NCI-H2081 (cell line): ENCODE measurements at regions not wholly inside any gene's neighbourhood (a gene's known extent, or its start where the extent isn't known, plus 50 kb on each side); places are given as distances from the start of the nearest gene placed in this dataset.
"Not testable (repeated sequence)": the region's sequence is repeated elsewhere in the genome, so short reads cannot be mapped to it uniquely, and the experiment has no call there.

ENCODE experiments used
- DNase-seq, 2 experiments: peaks; one replicate each; lab custom pipeline; 2025; lab: John Stamatoyannopoulos, UW

DNA sequence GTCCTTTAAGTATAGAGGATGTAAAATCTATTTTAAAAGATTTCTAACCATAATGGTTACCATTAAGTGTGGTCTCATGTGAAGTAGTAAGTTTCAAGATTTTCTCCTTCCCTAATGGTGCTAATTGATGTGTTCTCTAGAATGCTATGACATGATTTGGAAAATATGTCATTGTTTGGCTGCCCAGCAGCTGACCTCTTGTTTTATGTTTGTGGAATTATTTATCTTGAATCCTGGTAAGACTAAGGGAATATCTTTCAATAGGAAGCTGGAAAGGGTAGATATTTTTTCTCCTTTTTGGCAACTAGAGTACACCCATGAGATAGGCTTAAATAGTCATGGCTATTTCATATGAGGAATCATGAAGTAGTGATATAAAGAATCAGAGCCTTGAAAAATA, 139.8 kb upstream of the CHODL start:
- DNase-seq = no peak

DNA sequence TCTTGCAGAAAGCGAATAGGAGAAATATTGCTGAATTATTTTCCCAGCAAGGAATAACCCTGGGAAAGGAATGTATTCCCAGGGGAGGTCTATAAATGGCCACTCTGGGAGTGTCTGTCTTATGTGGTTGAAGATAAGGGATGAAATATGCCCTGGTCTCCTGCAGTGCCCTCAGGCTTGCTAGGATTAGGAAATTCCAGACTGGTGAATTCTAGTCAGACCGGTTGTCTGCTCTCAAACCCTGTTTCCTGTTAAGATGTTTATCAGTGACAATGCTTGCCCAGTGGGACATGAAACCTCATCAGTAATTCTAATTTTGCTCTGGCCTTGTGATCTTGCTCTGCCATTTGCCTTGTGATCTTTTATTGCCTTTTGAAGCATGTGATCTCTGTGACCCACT, 148.2 kb upstream of the CHODL start:
- not testable (repeated sequence) for DNase-seq

DNA sequence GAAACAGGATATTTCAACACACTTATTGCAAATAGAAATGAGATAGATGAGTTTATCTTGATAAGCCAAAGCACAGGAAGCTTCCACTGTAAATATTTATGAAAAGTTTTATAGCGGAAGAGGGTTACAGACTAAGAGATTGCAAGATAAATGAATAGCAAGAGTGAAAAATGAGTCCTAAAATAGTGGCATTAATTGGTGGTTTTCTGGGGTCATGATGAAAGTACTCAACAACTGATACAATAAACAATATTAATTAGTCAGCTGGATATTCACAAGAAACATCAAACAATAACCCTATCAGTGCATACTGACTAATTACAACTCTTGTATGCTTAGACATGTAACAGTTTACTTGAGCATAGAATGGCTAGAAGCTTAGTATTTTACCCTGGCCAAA, 154.8 kb upstream of the CHODL start:
- DNase-seq = no peak

DNA sequence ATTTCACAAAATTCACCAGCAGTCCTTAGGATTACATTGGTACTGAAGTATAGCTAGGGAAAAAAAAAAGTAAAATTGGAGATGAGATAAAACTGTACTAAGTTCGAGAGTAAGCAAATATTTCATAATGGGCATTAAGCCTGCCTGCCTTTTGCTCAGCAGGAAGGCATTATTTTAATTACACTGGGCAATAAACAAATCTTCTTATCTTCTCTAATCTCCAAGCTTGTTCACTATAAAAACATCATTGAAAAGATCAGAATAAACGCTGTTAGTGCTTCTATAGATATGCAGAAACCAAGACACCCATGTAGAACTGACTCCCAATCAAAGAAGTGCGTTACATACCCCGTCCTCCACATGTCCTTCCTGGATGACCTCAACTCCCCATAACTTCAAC, 174.2 kb upstream of the CHODL start:
- no peak for DNase-seq

DNA sequence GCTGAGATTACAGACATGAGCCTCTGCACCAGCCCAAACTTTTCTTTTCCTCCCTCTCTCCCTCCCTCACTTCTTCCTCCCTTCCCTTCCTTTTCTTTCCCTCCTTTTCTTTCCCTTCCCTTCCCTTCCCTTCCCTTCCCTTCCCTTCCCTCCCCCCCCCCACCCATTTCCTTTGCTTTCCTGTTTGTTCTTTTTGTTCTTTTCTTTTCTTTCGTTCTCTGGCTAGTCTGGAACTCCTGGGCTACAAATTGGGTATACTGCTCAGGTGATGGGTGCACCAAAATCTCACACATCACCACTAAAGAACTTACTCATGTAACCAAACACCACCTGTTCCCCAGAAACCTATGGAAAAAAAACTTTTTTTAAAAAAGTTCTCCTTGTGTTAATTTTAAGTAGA, 174.8 kb upstream of the CHODL start:
- DNase-seq = no peak

DNA sequence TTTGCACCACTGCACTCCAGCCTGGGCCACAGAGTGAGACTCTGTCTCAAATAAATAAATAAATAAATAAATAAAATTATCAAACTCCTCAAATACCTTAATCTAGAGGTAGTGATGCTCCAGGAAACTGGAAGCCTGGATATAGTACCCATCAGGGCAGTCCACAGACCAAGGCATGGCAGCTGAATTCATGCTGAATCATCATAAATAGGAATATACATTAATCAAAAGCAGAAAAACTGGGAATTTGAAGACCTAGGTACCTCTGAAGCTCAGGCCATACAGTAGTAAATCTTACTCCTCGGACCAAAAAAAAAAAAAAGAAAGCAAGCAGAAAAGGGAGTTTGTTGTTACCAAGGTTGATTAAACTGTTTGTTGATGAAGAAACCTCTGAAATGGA, 184.2 kb upstream of the CHODL start:
- DNase-seq = no peak

DNA sequence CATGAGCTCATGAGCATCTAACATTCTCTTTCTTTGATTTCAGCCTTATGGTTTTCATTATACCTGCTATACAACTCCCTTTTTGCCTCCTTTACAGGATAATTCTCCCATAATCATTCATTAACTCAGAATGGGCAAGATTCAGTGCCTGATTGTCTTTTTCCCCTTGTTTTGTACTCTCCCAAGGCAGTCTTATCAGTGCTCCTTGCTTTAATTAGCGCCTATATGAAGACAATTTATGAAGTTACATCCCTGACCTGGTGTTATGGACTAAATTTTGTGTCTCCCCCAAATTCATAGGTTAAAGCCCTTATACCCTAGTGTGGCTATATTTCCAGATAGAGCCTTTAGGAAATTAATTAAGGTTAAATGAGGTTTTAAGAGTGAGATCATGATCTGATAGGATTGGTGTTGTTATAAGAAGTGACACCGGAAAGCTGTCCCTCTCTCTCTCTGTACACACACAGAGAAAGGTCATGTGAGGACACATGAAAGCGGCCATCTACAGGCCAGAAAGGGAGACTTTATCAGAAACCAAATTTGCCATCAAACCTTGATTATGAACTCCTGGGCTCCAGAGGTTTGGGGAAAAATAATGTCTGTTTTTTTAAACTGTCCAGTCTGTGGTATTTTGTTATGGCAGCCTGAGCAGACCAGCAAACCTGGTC, 185.8 kb upstream of the CHODL start:
- no peak for DNase-seq

DNA sequence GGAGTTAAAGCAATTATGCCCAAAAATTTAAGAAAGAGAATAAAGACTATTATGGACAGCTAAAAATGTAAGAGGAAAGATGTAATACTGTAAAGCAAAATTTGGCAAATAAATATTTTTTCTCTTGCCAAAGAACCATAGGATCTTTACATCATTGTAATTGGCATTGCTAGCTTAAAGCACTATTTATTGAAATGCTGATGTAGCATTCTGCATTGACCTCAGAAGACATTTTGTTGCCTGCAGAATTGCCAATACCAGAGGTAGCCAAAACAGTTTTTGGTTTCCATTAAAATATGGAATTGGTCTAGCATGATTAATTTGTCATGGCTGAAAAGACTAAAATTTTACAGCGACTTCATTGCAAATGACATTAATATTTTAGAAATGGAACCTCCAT, 191.5 kb upstream of the CHODL start:
- DNase-seq = no peak

DNA sequence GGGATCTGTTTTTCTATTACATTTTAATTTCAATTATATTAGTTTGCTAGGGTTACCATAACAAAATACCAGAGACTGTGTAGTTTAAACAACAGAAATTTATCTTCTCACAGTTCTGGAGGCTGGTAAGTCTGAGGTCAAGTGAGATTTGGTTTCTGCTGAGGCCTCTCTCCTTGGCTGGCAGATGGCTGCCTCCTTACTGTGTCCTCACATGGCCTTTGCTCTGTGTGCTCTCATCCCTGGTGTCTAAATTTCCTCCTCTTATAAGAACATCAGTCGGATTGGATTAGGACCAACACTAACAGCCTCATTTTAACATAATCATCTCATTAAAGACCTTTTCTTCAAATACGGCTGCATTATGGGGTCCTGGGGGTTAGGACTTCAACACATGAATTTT, 195.2 kb upstream of the CHODL start:
- DNase-seq = peak; percentile 23 to 67

DNA sequence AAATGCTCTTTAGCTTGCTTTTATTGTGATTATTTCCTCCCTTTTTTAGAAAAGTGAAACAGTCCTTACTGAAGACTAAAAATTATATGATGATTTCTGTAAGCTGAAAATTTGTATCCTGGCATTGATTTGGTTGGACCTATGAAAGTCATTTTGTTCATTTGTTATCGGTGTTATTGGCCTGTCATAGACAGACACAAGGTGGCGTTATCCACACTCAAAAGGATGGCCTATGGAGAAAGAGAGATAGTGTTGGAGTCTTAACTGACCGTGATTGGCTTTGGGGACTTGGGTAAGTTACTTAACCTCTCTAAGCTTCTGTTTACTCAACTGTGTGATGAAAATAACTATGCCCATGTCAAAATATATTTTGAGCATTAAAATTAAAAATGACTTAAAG, 203.6 kb upstream of the CHODL start:
- peak; percentile 49 to 58 for DNase-seq

DNA sequence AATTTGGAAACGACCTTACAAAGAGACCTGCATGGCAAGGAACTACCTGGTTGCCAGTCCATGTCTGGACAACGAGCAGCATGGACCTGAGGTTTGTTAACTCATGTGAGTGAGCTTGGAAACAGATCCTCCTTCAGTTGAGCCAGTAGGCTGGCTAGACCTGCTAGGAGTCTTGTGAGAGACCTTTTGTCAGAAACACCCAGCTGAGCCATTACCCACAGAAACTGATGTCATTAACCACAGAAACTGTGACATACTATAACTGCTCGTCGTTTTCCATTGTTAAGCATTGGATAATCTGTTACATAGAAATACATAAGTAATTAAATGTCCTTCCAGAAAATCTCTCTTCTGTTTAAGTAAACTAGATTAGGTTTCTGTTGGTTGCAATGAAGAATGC, 211.1 kb upstream of the C21orf91 start:
- DNase-seq = no peak

DNA sequence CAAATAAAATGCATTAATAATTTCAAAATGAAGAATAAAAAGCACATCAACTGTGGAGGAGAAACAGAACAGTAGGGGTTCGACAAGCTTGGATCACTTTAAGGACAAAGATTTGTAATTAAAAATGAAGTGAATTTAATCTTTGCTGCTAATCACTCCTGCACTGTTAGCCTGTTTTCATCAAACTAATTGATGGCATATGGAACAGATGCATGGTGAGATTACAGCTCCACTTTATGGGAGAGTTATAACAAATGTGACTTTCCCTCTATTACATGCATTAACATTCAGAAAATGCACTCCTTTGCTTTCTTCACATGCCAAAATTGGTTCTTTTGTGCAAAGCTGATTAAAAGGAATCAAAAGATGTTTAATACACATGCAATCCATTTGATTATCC, 207.2 kb upstream of the C21orf91 start:
- no peak for DNase-seq

DNA sequence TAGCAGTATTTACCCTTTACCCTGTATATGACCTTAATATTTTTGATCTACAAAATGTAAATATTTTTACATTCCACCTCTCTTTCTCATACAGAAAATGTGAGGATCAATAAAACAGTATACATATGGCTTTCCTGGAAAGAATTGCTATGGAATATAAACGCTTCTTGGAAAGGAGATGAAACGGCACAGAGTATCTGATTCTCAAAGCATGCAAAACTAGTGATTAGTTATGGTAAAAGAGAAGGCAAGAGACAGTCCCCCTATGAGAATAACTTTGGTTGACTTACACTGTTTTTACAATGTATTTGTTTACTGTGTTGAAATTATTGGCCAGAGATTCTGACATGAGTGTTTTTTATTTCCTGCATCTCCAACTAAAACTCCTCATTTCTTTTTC, 204.6 kb upstream of the C21orf91 start:
- no peak for DNase-seq

DNA sequence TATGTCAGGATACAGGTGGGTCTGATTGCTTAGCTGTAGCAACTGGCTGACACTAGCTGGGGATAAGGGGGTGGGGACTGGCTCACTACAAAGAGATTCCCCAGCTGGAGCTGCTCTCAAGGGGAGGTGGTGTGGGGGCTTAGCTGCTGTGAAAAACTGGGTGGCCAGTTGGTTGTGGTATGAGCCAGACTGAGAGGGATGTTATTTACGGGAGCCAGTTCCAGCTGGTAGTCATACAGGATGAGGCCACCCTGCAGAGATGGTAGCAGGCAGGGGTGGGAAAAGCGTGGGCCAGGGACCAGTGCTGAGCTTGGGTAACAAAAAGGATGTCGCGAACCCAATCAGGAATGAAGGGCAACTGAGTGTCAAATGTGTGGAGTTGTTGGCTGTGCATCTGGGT, 204.0 kb upstream of the C21orf91 start:
- DNase-seq = no peak

DNA sequence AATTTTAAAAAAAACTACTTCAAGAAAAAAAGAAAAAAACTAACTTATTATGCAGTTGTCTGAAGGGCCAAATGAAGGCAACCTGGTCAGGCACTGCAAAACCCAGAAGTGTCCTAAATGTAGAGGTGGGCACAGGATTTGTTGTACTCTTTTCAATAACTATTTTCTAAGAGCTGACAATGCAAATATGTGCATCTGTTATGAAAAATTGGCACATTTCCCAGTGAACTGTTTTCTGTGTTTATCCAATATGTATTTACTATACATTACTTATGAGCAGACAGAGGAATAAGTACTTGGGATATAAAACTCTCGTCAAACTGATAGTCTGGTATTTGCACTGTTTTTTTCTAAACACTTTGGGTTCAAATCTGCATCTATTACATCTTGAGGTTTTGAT, 188.0 kb upstream of the C21orf91 start:
- peak in 1 of 2 experiments; percentile 43 for DNase-seq

DNA sequence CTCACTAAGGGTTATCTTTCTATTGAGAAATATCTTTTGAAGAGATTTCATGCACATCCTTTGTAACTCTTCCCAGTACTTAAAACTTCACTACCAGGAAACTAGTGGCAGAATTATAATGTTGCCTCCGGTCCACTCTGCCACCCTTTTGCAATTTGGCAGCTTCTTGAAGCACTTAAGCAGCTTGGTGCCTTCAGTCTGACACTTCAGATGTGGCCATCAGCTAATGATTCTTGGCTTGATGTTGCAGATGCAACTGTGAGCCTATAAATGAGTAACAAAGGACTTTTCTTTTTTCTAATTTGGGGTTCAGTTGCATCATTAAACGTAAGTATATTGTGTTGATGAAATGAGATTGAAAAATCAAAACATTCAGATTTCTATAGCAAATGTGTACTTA, 187.5 kb upstream of the C21orf91 start:
- peak in 1 of 2 experiments; percentile 24 for DNase-seq

DNA sequence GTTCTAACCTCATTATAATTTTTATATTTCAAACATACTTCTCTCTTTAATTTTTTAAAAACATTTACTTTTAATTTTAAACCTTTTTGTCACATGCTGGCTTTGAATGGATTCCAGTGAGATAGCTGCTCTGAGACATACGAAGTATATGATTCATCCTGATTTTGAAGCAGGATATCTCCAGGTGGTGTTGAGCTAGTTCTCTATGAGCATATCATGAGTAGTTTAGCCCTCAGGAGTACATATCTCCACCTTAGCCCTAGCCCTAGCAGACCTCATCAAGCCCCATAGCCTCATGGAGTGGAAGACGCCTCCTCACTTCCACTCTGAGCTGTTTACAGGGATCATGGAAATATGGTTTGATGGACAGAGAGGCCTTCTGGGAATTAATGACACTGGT, 183.2 kb upstream of the C21orf91 start:
- DNase-seq = no peak

DNA sequence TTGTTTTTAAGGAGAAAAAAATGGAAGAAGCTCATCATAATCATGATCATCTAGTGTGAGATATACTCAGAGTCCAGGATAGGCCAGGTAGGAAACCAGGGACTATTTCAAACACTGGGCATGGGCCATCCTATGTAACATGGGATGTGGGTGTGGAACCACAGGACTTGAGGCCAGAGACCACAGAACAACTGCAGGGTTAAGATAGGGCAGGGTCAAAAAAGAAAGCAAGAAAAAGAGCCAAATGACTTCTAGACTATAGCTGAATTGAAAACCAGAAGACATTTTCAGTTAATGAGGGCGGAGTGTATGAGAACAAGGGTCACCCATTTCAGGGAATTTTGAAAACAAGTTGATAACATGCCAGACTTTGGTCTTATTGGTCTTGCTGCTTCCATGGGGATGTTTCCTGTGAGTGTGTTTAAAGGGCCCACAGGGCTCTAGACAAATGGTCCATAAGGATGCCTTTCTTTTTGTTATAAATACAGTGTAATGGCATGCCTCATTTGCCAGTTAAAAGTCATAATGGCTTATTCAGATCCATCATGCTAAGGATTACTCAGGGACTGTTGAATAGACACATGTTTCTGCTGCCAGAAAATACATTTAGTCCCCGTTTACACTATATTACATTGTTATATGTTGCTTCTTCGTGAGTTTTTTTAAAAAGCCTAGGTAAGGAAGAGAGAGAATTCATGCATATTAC, 182.0 kb upstream of the C21orf91 start:
- DNase-seq = no peak

DNA sequence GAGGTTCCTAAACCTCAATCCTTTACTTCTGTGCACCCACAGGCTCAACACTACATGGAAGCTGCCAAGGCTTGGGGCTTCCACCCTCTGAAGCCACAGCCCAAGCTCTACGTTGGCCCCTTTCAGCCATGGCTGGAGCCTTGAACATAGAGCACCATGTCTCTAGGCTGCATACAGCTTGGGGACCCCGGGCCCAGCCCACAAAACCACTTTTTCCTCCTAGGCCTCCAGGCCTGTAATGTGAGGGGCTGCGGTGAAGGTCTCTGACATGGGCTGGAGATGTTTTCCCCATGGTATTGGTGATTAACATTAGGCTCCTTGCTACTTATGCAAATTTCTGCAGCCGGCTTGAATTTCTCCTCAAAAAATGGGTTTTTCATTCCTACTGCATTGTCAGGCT, 179.4 kb upstream of the C21orf91 start:
- DNase-seq = not testable (repeated sequence)

DNA sequence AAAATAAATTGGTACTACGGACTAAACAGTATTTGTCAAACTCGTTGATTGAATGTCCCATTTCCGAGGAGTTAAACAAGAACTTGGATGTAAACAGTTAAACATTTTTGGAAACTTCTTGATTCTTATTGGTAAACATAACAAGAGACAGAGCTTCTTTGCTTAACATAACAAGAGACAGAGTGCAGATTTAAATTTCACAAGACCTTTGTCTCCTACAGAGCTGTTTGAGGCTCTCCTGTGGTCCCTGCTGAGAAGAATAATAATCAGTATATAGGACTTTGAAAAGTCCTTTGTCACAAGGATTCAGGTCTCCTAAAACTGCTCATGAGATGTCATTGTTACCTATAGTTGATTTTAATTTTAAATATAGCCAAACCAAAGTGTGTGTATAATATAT, 170.6 kb upstream of the C21orf91 start:
- DNase-seq = no peak

DNA sequence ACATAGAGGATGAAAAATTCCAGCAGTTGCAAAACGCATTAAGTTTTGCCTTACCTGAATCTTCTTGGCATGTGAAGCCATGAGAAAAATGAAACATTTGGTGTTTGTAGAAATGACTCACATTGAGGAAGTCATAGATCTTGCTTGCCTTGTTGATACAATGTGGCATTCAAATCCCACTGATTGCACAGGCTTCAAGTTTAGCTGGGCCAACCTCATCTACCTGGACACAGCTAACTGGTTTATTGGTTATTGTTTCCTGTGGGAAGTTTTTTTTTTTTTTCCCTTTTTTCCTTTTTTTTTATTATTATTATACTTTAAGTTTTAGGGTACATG, 168.9 kb upstream of the C21orf91 start:
- no peak for DNase-seq

DNA sequence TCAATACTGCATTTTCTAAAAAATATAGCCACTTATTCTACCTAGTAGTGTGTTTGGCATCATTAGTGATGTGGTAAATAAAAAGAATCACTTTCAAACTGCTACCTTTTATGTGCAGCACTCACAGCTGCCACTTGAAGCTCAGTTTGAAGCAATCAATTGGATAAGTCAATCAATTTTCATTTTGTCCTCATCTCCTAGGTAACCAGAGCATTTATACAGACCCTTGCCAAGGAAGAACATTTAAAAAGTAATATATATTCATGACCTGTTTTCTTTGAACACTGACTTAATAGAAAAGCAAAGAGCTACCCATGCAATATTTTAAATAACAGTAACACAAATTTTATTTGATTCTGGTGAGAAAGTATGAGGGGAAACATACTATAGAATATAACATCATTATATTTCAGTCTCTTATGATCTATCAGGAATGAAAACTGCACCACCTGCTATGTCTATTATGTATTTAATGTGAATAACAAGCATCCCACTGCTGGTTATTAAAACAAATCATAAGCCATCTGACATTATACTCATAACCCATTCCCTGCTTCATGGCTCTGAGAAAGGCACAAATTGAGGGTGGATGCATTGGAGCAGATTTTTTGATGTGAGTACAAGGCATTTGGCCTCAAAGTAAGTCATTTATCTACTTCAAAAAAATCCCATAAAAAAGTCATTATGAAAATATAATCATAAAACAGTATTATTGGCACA, 168.4 kb upstream of the C21orf91 start:
- peak in 1 of 2 experiments; percentile 26 for DNase-seq

DNA sequence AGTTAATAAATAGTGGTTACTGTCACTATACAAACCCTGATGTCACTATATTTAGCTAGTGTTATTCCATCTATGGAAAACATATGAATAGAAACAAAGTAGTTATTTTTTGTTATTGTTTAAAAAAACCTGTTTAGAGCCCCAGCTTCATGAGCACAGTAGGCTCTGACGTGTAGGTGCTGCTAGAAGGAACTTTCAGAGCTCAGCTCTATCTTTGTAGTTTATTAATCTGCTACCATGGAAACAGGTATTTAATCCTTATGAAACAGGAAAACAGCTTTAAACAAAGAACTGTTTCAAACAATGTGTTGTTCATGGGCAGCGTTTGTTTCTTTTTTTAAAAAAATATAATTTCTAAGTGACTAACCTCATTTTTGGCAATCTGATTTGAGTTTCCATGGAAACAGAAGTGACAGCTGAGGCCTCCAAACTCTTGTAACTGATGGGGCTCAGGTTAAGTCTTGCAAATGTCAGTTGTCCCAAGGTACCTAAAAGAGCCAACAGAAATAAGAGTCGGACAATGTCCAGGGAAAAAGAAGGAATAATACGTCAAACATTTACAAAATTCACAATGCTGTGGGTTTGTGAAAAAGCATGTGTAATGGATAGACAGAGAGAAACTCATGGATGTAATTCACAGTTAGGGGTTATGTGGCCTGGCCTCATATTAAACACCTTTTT, 162.0 kb upstream of the C21orf91 start:
- DNase-seq = no peak
